HuH-7 (cell line): ENCODE measurements at regions not wholly inside any gene's neighbourhood (a gene's known extent, or its start where the extent isn't known, plus 50 kb on each side); places are given as distances from the start of the nearest gene placed in this dataset.

ENCODE experiments used
- DNase-seq: peaks from one replicate; pipeline ENCODE4 v3.0.0; 2011; ENCODE audit warnings: low spot score

GRCh38 chr10:100612601-100613595 is 77.2 kb downstream of the HIF1AN start:
- DNase-seq = no peak

GRCh38 chr10:100613846-100614245 is 78.1 kb downstream of the HIF1AN start:
- DNase-seq = no peak

- DNase-seq = no peak
Measured at GRCh38 chr10:100614429-100615095, 78.8 kb downstream of the HIF1AN start.

- DNase-seq = no peak
Measured at GRCh38 chr10:100615241-100615640, 79.5 kb downstream of the HIF1AN start.

- no peak for DNase-seq
Measured at GRCh38 chr10:100615908-100616307, 80.2 kb downstream of the HIF1AN start.

GRCh38 chr10:100618091-100618615 is 82.4 kb downstream of the HIF1AN start:
- DNase-seq = no peak

GRCh38 chr10:100618632-100619255 is 83.0 kb downstream of the HIF1AN start:
- DNase-seq = no peak

- DNase-seq = no peak
Measured at GRCh38 chr10:100620087-100620835, 84.5 kb downstream of the HIF1AN start.

- no peak for DNase-seq
Measured at GRCh38 chr10:100621360-100622205, 85.8 kb downstream of the HIF1AN start.

- no peak for DNase-seq
Measured at GRCh38 chr10:100622946-100623345, 87.2 kb downstream of the HIF1AN start.

GRCh38 chr10:100623521-100624230 is 87.9 kb downstream of the HIF1AN start:
- no peak for DNase-seq

- DNase-seq = no peak
Measured at GRCh38 chr10:100624298-100624697, 88.6 kb downstream of the HIF1AN start.

- DNase-seq = no peak
Measured at GRCh38 chr10:100625816-100626215, 90.1 kb downstream of the HIF1AN start.

GRCh38 chr10:100628061-100628460 is 92.3 kb downstream of the HIF1AN start:
- DNase-seq = no peak

- DNase-seq = no peak
Measured at GRCh38 chr10:100631192-100631591, 95.4 kb downstream of the HIF1AN start.

- DNase-seq = no peak
Measured at GRCh38 chr10:100632027-100632426, 96.3 kb downstream of the HIF1AN start.

GRCh38 chr10:100634034-100634433 is 98.3 kb downstream of the HIF1AN start:
- DNase-seq = no peak

GRCh38 chr10:100636848-100637553 is 101.3 kb downstream of the HIF1AN start:
- DNase-seq = no peak

- peak; percentile 73 for DNase-seq
Measured at GRCh38 chr10:100637785-100638184, 102.0 kb downstream of the HIF1AN start.
